ENCODE measurements at regions not wholly inside any gene's neighbourhood (a gene's known extent, or its start where the extent isn't known, plus 50 kb on each side); places are given as distances from the start of the nearest gene placed in this dataset.

GRCh38 chr9:99577351-99577750, 244.3 kb upstream of the NR4A3 start:
- H3K4me3 ChIP-seq: no peak overlapping the region
- no peak for DNase-seq
- intact Hi-C loops (cut with DNase I; ENCODE audit: low total_unique reads): no loop called here
- no peaks in the 10 kb centered on the region for H3K4me1 ChIP-seq
- H3K27me3 ChIP-seq: no peaks in the 10 kb centered on the region
- no peak overlapping the region for H3K27ac ChIP-seq
- H3K36me3 ChIP-seq: no peaks in the 10 kb centered on the region
- 76 to 89% (median 82%) methylated on average over 2 of the region's 2 CpGs for WGBS, 5 donors
- H3K9me3 ChIP-seq: no peaks in the 10 kb centered on the region
- no peak for TF ChIP-seq EP300 (IDR thresholded peaks at IDR 0.05)

- Histone ChIP-seq H3K4me1 (no peaks in the 10 kb centered on the region), H3K36me3 (no peaks in the 10 kb centered on the region), H3K27me3 (no peaks in the 10 kb centered on the region), H3K4me3 (no peak overlapping the region), H3K9me3 (no peaks in the 10 kb centered on the region), H3K27ac (no peak overlapping the region)
- no peak for DNase-seq
- TF ChIP-seq EP300 (IDR thresholded peaks at IDR 0.05): no peak
- no peak for TF ChIP-seq POLR2AphosphoS5 (IDR thresholded peaks at IDR 0.05)
- TF ChIP-seq CTCF (IDR thresholded peaks at IDR 0.05): no peak
- no peak for TF ChIP-seq POLR2A (IDR thresholded peaks at IDR 0.05)
- intact Hi-C loops (cut with DNase I; ENCODE audit: low total_unique reads): no loop called here
- 91 to 100% (median 98%) methylated on average over 1 of the region's 1 CpG for WGBS, 5 donors
Observed at GRCh38 chr9:99578666-99579065, 243.0 kb upstream of the NR4A3 start.

GRCh38 chr9:99579964-99580363, 241.7 kb upstream of the NR4A3 start:
- no peaks in the 10 kb centered on the region for H3K4me1 ChIP-seq
- intact Hi-C loops (cut with DNase I; ENCODE audit: low total_unique reads): no loop called here

GRCh38 chr9:99582814-99583213, 238.9 kb upstream of the NR4A3 start:
- TF ChIP-seq CTCF (IDR thresholded peaks at IDR 0.05) (no peak), POLR2A (IDR thresholded peaks at IDR 0.05) (no peak), EP300 (IDR thresholded peaks at IDR 0.05) (no peak), POLR2AphosphoS5 (IDR thresholded peaks at IDR 0.05) (no peak)
- Histone ChIP-seq H3K27ac (no peak overlapping the region), H3K9me3 (no peaks in the 10 kb centered on the region), H3K4me1 (no peaks in the 10 kb centered on the region), H3K4me3 (no peak overlapping the region), H3K36me3 (no peaks in the 10 kb centered on the region), H3K27me3 (no peaks in the 10 kb centered on the region)
- DNase-seq: no peak
- intact Hi-C loops (cut with DNase I; ENCODE audit: low total_unique reads): no loop called here
- WGBS, 5 donors: 71 to 83% (median 76%) methylated on average over 6 of the region's 6 CpGs

More at GRCh38 chr9:99579964-99580363, 241.7 kb upstream of the NR4A3 start:
- no peak overlapping the region for H3K4me3 ChIP-seq
- DNase-seq: no peak
- WGBS, 5 donors: 84 to 90% (median 88%) methylated on average over 4 of the region's 4 CpGs
- H3K27me3 ChIP-seq: no peaks in the 10 kb centered on the region
- H3K9me3 ChIP-seq: no peaks in the 10 kb centered on the region
- no peaks in the 10 kb centered on the region for H3K36me3 ChIP-seq
- H3K27ac ChIP-seq: no peak overlapping the region
- TF ChIP-seq POLR2A (IDR thresholded peaks at IDR 0.05): no peak
- no peak for TF ChIP-seq CTCF (IDR thresholded peaks at IDR 0.05)
- TF ChIP-seq EP300 (IDR thresholded peaks at IDR 0.05): no peak
- no peak for TF ChIP-seq POLR2AphosphoS5 (IDR thresholded peaks at IDR 0.05)

GRCh38 chr9:99588299-99588698, 233.4 kb upstream of the NR4A3 start:
- intact Hi-C loops (cut with DNase I; ENCODE audit: low total_unique reads): no loop called here
- TF ChIP-seq EP300 (IDR thresholded peaks at IDR 0.05) (no peak), CTCF (IDR thresholded peaks at IDR 0.05) (no peak), POLR2AphosphoS5 (IDR thresholded peaks at IDR 0.05) (no peak), POLR2A (IDR thresholded peaks at IDR 0.05) (no peak)
- WGBS, 5 donors: 60 to 71% (median 69%) methylated on average over 3 of the region's 3 CpGs

More at GRCh38 chr9:99588299-99588698, 233.4 kb upstream of the NR4A3 start:
- no peak overlapping the region for H3K4me3 ChIP-seq
- no peaks in the 10 kb centered on the region for H3K36me3 ChIP-seq
- no peaks in the 10 kb centered on the region for H3K27me3 ChIP-seq
- no peak for DNase-seq
- H3K9me3 ChIP-seq: no peaks in the 10 kb centered on the region
- H3K27ac ChIP-seq: no peak overlapping the region
- no peaks in the 10 kb centered on the region for H3K4me1 ChIP-seq
